Mesenchymal stem cell (in vitro differentiated cells and primary cell): ENCODE measurements at regions not wholly inside any gene's neighbourhood (a gene's known extent, or its start where the extent isn't known, plus 50 kb on each side); places are given as distances from the start of the nearest gene placed in this dataset.

Experiments used
- DNase-seq: peaks from one replicate; pipeline ENCODE4 v3.0.0-alpha.2; 2013
- H2AFZ ChIP-seq: one replicate; pipeline ENCODE4 v1.6.1; 2013; ENCODE audit warnings: low read depth, mild to moderate bottlenecking, control low read depth, inconsistent platforms, low read length, moderate library complexity
- H2AK5ac ChIP-seq: 2 replicates; pipeline ENCODE4 v1.6.1; 2013; ENCODE audit warnings: low read length, moderate library complexity, mild to moderate bottlenecking, inconsistent platforms; ENCODE audit not compliant: severe bottlenecking
- H2BK120ac ChIP-seq: one replicate; pipeline ENCODE4 v1.6.1; 2013; ENCODE audit warnings: low read depth, mild to moderate bottlenecking, inconsistent platforms, low read length, moderate library complexity
- H2BK12ac ChIP-seq, 2 experiments: one replicate each; pipeline ENCODE4 v1.6.1; 2013; ENCODE audit warnings: inconsistent platforms in 2 of 2, low read length in 2 of 2, mild to moderate bottlenecking in 2 of 2, moderate library complexity in 2 of 2, control low read depth in 1 of 2
- H2BK15ac ChIP-seq: one replicate; pipeline ENCODE4 v1.6.1; 2013; ENCODE audit warnings: mild to moderate bottlenecking, low read depth, inconsistent platforms; ENCODE audit not compliant: poor library complexity, severe bottlenecking
- H2BK5ac ChIP-seq: 2 replicates; pipeline ENCODE4 v1.6.1; 2013; ENCODE audit warnings: low read depth, mild to moderate bottlenecking, low read length, control low read depth, inconsistent platforms; ENCODE audit not compliant: poor library complexity, severe bottlenecking
- H3K14ac ChIP-seq, 2 experiments: one replicate each; pipeline ENCODE4 v1.6.1; 2013; ENCODE audit warnings: inconsistent platforms in 2 of 2, low read length in 2 of 2, control low read depth in 1 of 2, mild to moderate bottlenecking in 1 of 2, moderate library complexity in 1 of 2
- H3K18ac ChIP-seq, 2 experiments: one replicate each; pipeline ENCODE4 v1.6.1; 2013; ENCODE audit warnings: inconsistent platforms in 2 of 2, low read length in 2 of 2, control low read depth in 1 of 2, low read depth in 1 of 2, mild to moderate bottlenecking in 1 of 2
- H3K23ac ChIP-seq, 2 experiments: one replicate each; pipeline ENCODE4 v1.6.1; 2013; ENCODE audit warnings: inconsistent platforms in 2 of 2, low read length in 2 of 2, mild to moderate bottlenecking in 2 of 2, moderate library complexity in 2 of 2, control low read depth in 1 of 2
- H3K27ac ChIP-seq: 2 replicates; pipeline ENCODE4 v1.5.1; 2013; ENCODE audit warnings: mild to moderate bottlenecking, moderate library complexity, low read length, control low read depth, inconsistent platforms; ENCODE audit not compliant: poor library complexity, severe bottlenecking
- H3K27me3 ChIP-seq, 2 experiments: 2 replicates each; pipeline versions ENCODE4 v1.6.1 to v1.7.0; 2013; ENCODE audit warnings: low read length in 2 of 2, mild to moderate bottlenecking in 2 of 2, moderate library complexity in 2 of 2, control low read depth in 1 of 2, inconsistent platforms in 1 of 2; ENCODE audit not compliant: control insufficient read depth in 1 of 2, insufficient read depth in 1 of 2
- H3K36me3 ChIP-seq, 2 experiments: 2 replicates each; pipeline versions ENCODE4 v1.6.1 to v1.7.0; 2013; ENCODE audit warnings: low read length in 2 of 2, control low read depth in 1 of 2, inconsistent platforms in 1 of 2, low read depth in 1 of 2, mild to moderate bottlenecking in 1 of 2; ENCODE audit not compliant: insufficient read depth in 2 of 2, control insufficient read depth in 1 of 2
- H3K4ac ChIP-seq, 2 experiments: one replicate each; pipeline ENCODE4 v1.6.1; 2013; ENCODE audit warnings: inconsistent platforms in 2 of 2, low read length in 2 of 2, mild to moderate bottlenecking in 2 of 2, moderate library complexity in 2 of 2, control low read depth in 1 of 2, low read depth in 1 of 2
- H3K4me1 ChIP-seq: 2 replicates; pipeline ENCODE4 v1.6.1; 2013; ENCODE audit warnings: low read depth, low read length, control low read depth; ENCODE audit not compliant: control insufficient read depth, insufficient read depth
- H3K4me2 ChIP-seq: 2 replicates; pipeline ENCODE4 v1.6.1; 2013; ENCODE audit warnings: low read length, mild to moderate bottlenecking, inconsistent platforms; ENCODE audit not compliant: poor library complexity, severe bottlenecking
- H3K4me3 ChIP-seq, 2 experiments: 2 replicates each; pipeline versions ENCODE4 v1.5.1 to v1.7.0; 2013; ENCODE audit warnings: low read length in 2 of 2, mild to moderate bottlenecking in 2 of 2, control low read depth in 1 of 2, low read depth in 1 of 2; ENCODE audit not compliant: insufficient read depth in 1 of 2
- H3K79me1 ChIP-seq: replicated peaks from 2 replicates; pipeline ENCODE4 v1.6.1; 2013; ENCODE audit warnings: mild to moderate bottlenecking, control low read depth, low read length, inconsistent platforms; ENCODE audit not compliant: poor library complexity, severe bottlenecking
- H3K9ac ChIP-seq: 2 replicates; pipeline ENCODE4 v1.7.0; 2013; ENCODE audit warnings: mild to moderate bottlenecking, low read length, moderate library complexity
- H3K9me3 ChIP-seq: 2 replicates; pipeline ENCODE4 v1.7.0; 2013; ENCODE audit warnings: mild to moderate bottlenecking, low read length; ENCODE audit not compliant: control insufficient read depth
- H4K8ac ChIP-seq: one replicate; pipeline ENCODE4 v1.6.1; 2013; ENCODE audit warnings: inconsistent platforms, mild to moderate bottlenecking, low read length, moderate library complexity
- H4K91ac ChIP-seq: one replicate; pipeline ENCODE4 v1.6.1; 2013; ENCODE audit warnings: mild to moderate bottlenecking, low read length, inconsistent platforms
- WGBS: methylation state at CpG from one replicate; pipeline ENCODE4 v1.1.7; 2013; ENCODE audit warnings: mixed read lengths; 5-methylcytosine and 5-hydroxymethylcytosine counted together

- H3K4me2 ChIP-seq = no peak overlapping the region
- H2BK12ac ChIP-seq = peak overlapping the region in 1 of 2 experiments; percentile 56
- H3K27me3 ChIP-seq = no peaks in the 10 kb centered on the region
- no peak overlapping the region for H2BK5ac ChIP-seq
- no peak overlapping the region for H4K91ac ChIP-seq
- H3K27ac ChIP-seq = no peak overlapping the region
- peak overlapping the region; percentile 32 for H4K8ac ChIP-seq
- H2AFZ ChIP-seq = no peak overlapping the region
- no peak overlapping the region for H3K14ac ChIP-seq
- no peak overlapping the region for H2BK15ac ChIP-seq
- no peak overlapping the region for H3K4ac ChIP-seq
- no peak overlapping the region for H3K4me3 ChIP-seq
- WGBS = 98% methylated on average over 3 of the region's 5 CpGs
- no peak for DNase-seq
- H3K36me3 ChIP-seq = peaks cover 0 to 3% of the 10 kb centered on the region in 2 experiments
- peaks cover 12% of the 10 kb centered on the region for H3K4me1 ChIP-seq
- peak overlapping the region in 1 of 2 experiments; percentile 22 for H3K18ac ChIP-seq
- peaks cover 15% of the 10 kb centered on the region for H3K79me1 ChIP-seq
- no peak overlapping the region for H2BK120ac ChIP-seq
- H3K23ac ChIP-seq = no peak overlapping the region
- H2AK5ac ChIP-seq = peak overlapping the region; percentile 47
- no peaks in the 10 kb centered on the region for H3K9me3 ChIP-seq
- no peak overlapping the region for H3K9ac ChIP-seq
Observed at GRCh38 chr3:159795042-159795441, 193.6 kb upstream of the IL12A start.

- Histone ChIP-seq H3K4me3 (no peak overlapping the region), H3K23ac (no peak overlapping the region), H4K8ac (no peak overlapping the region), H2BK5ac (no peak overlapping the region), H2BK15ac (no peak overlapping the region), H3K18ac (no peak overlapping the region), H3K9me3 (no peaks in the 10 kb centered on the region), H3K36me3 (peaks cover 0 to 3% of the 10 kb centered on the region in 2 experiments), H2AK5ac (peak overlapping the region; percentile 23), H2AFZ (no peak overlapping the region), H4K91ac (no peak overlapping the region), H3K14ac (no peak overlapping the region), H3K4me2 (no peak overlapping the region), H3K9ac (peak overlapping the region; percentile 83), H2BK120ac (no peak overlapping the region), H2BK12ac (peak overlapping the region in 1 of 2 experiments; percentile 26), H3K4ac (peak overlapping the region in 1 of 2 experiments; percentile 9), H3K27me3 (no peaks in the 10 kb centered on the region), H3K79me1 (peaks cover 13% of the 10 kb centered on the region), H3K27ac (no peak overlapping the region), H3K4me1 (peaks cover 15% of the 10 kb centered on the region)
- WGBS = 98% methylated on average over 2 of the region's 2 CpGs
- DNase-seq = no peak
Observed at GRCh38 chr3:159795681-159796175, 192.9 kb upstream of the IL12A start.

GRCh38 chr3:159796226-159796625 is 192.4 kb upstream of the IL12A start:
- H2BK120ac ChIP-seq = no peak overlapping the region
- H2AFZ ChIP-seq = no peak overlapping the region
- no peak overlapping the region for H3K14ac ChIP-seq
- peak overlapping the region; percentile 83 for H3K9ac ChIP-seq
- peaks cover 15% of the 10 kb centered on the region for H3K4me1 ChIP-seq
- no peaks in the 10 kb centered on the region for H3K27me3 ChIP-seq
- no peak overlapping the region for H3K23ac ChIP-seq
- H2BK5ac ChIP-seq = no peak overlapping the region
- H2BK15ac ChIP-seq = no peak overlapping the region
- no peak overlapping the region for H3K4me3 ChIP-seq
- H3K4ac ChIP-seq = peak overlapping the region in 1 of 2 experiments; percentile 15
- H4K91ac ChIP-seq = no peak overlapping the region
- H3K9me3 ChIP-seq = no peaks in the 10 kb centered on the region
- H2BK12ac ChIP-seq = peak overlapping the region in 1 of 2 experiments; percentile 20
- peaks cover 10% of the 10 kb centered on the region for H3K79me1 ChIP-seq
- peaks cover 0 to 2% of the 10 kb centered on the region in 2 experiments for H3K36me3 ChIP-seq
- WGBS = 78% methylated on average over 5 of the region's 5 CpGs
- H3K18ac ChIP-seq = peak overlapping the region in 1 of 2 experiments; percentile 64
- peak overlapping the region; percentile 45 for H3K27ac ChIP-seq
- peak; percentile 51 for DNase-seq
- H2AK5ac ChIP-seq = no peak overlapping the region
- H3K4me2 ChIP-seq = no peak overlapping the region
- H4K8ac ChIP-seq = no peak overlapping the region

GRCh38 chr3:159796744-159797143 is 191.9 kb upstream of the IL12A start:
- Histone ChIP-seq H3K36me3 (no peaks in the 10 kb centered on the region), H3K79me1 (peaks cover 8% of the 10 kb centered on the region), H3K9ac (peak overlapping the region; percentile 83), H3K9me3 (no peaks in the 10 kb centered on the region), H2BK120ac (no peak overlapping the region), H4K91ac (no peak overlapping the region), H4K8ac (no peak overlapping the region), H2AK5ac (no peak overlapping the region), H3K18ac (no peak overlapping the region), H2BK15ac (no peak overlapping the region), H3K23ac (no peak overlapping the region), H3K27me3 (no peaks in the 10 kb centered on the region), H2BK5ac (no peak overlapping the region), H3K4me2 (no peak overlapping the region), H2AFZ (no peak overlapping the region), H3K4me3 (no peak overlapping the region), H3K14ac (no peak overlapping the region), H3K4ac (no peak overlapping the region), H3K27ac (peak overlapping the region; percentile 45), H3K4me1 (peaks cover 12% of the 10 kb centered on the region), H2BK12ac (no peak overlapping the region)
- 17% methylated on average over 1 of the region's 1 CpG for WGBS
- DNase-seq = peak; percentile 97
